GM18502 (cell line): ENCODE measurements at regions not wholly inside any gene's neighbourhood (a gene's known extent, or its start where the extent isn't known, plus 50 kb on each side); places are given as distances from the start of the nearest gene placed in this dataset.

Experiments
- ATAC-seq: cut with Tn5 transposase; IDR thresholded peaks from one replicate; pipeline ENCODE4 v1.9.1; 2021; ENCODE audit warnings: mild to moderate bottlenecking; ENCODE audit not compliant: unreplicated experiment, poor library complexity

DNA sequence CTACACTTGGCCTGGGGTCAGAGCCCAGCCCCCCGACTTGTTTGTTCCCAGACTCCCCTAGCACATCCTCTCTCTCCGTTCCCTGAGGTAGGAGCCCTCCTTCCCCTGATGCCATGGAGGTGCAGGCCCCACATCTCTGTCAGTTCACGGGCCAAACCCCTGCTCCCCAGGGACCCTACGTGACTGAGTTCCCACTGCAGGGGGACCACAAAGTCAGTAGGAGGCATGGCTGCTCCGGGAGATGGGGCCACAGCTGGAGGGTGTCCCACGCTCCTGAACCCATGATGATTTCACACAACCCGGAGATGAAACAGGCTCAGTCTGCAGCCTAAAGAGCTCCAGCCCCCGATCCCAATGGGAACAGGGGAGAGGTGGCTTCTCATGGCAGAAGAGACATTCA, 272.2 kb downstream of the NPHP4 start:
- ATAC-seq = no peak

DNA sequence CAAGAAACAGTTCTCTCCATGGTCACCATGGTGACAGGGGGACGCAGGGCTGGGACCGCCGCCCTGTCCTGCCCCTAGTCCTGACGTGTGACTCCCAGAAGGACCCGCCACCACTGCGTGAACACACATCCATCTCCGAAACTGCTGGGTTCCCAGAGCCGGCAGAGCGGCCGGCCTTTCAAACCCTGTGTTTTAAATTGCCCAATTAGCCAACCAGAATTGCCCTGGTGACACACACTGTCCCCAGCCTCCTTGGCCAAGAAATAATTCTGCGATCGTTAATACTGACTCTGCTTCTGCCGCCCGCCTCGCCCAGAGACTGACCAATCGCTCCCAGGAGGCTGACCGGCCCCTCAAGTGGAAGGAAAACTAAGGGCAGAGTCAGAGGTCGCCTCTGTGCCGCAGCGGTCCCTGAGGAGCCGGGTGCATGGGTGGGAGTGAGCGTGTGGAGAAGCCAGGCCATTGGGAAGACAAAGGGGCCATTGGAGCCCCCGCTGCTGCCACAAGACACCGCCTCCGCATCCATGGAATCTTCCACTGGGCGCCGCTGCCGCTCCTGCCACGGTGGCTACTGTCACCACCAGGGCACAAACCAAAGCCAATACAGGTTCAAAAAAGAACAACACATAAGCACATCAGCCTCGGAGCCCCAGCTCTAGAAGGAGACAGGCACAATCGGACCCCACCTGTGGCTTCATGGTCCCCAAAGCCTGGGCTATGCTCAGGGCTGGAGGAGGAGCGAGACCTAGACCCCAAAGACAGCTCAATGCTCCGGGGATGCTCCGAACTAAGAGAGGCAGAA, 273.2 kb downstream of the NPHP4 start:
- no peak for ATAC-seq

- ATAC-seq = no peak
These were observed 275.1 kb downstream of the NPHP4 start for GRCh38 chr1:5717031-5717682.

- no peak for ATAC-seq
These were observed 276.1 kb downstream of the NPHP4 start for GRCh38 chr1:5716126-5716525.

DNA sequence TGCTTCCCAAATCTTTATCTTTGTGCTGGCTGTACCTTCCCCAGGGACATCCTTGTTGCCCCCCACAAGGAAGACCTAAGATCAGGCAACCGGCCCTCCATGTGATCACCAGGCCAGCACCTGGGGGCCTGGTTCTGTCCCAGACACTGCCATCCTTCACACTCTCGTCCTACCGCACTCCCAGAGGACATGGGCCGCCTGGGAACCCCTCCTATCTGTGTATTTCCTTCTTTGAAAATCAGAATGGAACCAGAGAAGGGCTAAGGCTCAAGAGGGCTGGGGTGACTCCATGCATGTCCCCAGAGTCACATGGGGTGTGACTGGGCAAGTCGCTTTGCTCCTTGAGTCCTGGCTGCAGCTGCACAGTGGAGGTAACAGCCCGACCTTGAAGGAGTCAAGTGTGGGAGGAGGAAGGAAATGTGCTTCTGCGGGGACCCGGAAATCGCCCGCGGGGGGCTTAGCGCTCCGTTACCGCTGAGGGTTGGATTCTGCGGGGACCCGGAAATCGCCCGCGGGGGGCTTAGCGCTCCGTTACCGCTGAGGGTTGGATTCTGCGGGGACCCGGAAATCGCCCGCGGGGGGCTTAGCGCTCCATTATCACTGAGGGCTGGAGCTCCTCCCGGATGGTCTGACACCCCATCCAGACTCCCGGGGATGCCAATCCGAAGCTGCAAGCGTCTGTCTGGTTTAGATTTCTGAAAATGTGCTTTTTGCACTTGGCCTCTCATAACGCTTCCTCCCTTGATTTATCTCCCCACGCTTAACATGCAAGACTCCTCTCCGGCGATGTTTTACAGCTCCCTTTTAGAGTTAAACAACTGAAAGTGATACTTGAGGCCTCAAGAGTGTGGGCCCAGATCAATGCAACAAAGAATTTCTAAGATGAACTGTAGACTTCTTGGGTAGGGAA, 278.9 kb downstream of the NPHP4 start:
- no peak for ATAC-seq

DNA sequence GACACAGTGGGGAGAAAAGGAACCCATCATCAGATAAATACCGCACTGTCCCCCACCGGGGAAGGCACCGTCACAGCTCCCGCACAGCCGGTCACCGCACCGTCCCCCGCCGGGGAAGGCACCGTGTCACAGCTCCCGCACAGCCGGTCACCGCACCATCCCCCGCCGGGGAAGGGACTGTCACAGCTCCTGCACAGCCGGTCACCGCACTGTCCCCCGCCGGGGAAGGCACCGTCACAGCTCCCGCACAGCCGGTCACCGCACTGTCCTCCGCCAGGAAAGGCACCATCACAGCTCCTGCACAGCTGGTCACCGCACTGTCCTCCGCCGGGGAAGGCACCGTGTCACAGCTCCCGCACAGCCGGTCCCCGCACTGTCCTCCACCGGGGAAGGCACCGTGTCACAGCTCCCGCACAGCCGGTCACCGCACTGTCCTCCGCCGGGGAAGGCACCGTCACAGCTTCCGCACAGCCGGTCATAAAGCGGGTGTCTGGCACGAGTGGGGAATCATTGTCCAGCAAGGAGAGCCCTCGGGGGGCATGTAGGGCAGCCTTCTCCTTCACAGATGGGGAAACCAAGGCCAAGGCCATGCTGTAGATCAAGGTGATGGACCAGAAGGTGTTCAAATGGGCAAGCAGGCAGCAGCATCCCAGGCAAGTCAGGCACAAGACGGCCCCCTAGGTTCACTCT, 280.1 kb downstream of the NPHP4 start:
- ATAC-seq = no peak

GRCh38 chr1:5711079-5711478, 281.1 kb downstream of the NPHP4 start:
- no peak for ATAC-seq

- no peak for ATAC-seq
These were observed 282.2 kb downstream of the NPHP4 start for GRCh38 chr1:5709976-5710375.

DNA sequence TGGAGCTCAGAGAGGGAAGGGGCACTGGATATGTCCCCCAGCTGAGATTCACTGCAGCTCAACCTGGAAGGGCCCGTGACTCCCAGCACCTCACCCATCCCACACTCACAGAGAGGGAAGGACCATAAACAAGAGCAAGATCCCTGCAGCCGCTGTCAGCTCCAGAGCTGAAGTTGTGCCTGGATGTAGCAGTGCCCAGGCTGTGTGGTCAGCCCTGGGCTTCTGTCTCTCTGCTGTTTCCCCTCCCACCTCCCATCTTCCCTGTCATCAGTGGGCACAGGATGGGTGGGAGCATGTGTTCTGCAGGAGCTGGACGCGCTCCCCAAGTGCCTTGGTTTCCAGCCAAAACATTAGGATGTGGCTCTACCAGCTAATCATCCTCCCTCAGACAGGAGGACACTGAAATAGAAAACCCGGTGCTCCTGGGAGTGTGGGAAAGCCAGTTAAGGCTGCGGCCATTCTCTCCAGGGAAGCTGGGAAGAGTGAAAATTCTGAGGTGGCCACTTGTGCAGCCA, 282.7 kb downstream of the NPHP4 start:
- no peak for ATAC-seq

DNA sequence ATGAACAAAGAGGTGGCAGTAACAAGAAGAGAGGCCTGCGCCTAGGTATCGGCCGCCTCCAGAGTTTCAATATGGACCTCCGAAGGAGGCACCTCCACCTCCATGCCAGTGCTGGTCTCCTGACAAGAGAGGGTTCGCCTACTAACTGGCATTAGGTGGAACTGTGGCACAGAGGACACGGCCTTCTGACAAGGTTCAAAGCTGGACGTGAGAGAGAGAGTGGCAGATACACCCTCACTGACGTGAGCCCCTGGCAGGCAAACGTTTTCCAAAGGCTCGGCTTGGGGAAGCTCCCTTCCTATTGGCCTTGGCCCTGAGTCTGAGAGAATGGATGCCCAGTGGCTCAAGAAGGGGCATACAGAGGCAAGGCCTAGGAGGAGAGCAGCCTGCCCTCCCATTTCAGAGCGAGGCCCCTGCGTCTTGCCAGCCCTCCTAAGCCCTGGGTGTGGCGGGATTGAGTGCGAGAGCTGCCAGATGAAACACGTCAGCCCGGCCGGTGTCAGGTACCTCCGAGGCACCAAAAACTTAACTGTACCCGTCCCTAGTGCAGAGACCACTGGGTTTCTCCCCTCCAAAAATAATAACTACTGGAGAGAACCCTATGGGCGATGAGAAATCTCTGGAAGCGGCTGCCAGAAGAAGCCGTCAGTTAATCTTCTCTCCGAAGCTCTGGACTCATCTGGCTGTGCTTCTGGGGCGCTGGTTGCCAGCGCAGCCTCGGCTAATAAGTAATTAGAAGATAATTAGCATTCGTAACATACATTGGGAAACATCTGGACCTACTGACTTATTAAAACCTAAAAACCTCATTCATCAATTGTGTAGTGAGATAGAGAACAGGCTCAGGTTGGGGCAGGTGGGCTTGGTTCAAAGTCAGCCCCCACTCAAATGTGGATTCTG, 283.6 kb downstream of the NPHP4 start:
- no peak for ATAC-seq

DNA sequence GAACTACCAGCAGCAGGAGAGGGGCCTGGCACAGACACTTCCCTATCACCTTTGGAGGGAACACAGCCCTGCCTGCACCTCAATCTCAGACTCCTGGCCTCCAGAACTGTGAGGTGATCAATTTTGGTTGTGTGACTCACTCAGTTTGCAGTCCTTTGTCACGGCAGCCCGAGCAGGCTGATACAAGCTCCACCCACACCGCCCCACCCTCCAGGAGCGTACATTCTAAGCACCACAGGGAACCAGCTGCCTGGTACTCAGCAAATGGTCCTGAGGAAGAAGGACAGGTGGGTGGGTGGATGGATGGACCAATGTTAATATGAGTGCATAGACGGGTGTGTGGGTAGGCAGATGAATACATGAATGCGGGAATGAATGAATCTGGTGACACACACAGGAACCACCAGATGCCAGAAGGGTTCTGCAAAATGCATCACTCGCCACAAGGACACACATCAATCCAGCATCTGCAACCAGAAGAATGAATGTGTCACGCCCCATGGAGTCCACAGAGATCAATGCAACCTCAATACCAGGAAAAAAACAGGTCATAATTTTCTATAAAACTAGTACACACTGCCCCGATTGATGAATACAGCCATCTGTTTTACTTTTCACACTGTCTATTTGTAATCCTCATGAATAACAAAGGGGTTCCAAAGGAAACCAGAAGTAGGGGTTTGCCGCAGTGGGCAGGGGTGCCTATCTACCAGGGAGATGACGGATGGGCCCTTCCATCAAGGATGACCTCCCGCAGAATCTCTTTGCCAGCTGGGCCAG, 284.5 kb downstream of the NPHP4 start:
- no peak for ATAC-seq

GRCh38 chr1:5706239-5706638, 286.0 kb downstream of the NPHP4 start:
- ATAC-seq = no peak

DNA sequence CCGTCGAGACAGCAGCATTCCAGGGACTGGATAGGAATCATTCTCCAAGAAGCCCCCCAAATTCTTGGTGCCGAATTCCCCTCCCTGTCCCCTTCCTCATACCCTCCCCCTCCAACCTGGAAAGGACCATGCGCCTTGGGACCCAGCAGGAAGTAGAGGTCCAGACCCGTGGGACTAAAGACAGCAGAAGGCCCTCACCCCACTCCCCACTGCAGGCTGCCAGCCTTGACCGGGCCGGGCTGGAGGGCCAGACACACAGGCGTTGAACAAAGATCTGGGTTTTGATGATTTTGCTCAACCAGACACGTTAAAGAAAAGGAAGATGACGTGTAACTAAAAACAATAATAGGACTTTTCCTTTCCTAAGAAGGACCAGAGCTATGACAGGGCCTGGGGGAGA, 286.5 kb downstream of the NPHP4 start:
- no peak for ATAC-seq

- ATAC-seq = no peak
These were observed 287.4 kb downstream of the NPHP4 start for GRCh38 chr1:5704561-5705514.

- no peak for ATAC-seq
These were observed 290.6 kb downstream of the NPHP4 start for GRCh38 chr1:5701642-5702041.

DNA sequence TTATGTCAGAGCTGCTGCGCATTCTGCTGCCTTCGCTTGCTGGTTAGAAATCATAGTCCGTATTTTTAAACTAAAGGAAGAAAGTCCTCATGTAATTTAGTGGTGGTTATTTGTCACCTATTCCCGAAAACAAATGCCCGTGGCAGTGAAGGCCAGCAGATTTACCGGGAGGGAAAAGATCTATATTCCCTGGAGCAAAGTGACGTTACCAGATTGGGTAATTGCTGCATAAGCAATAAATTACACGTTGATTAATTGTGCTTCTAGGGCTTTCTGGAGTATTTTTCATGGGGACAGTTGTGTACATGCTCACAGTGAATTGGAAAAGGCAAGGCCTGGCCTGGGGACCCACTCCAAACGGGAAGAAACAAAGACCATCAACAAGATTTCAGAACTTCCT, 298.7 kb downstream of the NPHP4 start:
- no peak for ATAC-seq

DNA sequence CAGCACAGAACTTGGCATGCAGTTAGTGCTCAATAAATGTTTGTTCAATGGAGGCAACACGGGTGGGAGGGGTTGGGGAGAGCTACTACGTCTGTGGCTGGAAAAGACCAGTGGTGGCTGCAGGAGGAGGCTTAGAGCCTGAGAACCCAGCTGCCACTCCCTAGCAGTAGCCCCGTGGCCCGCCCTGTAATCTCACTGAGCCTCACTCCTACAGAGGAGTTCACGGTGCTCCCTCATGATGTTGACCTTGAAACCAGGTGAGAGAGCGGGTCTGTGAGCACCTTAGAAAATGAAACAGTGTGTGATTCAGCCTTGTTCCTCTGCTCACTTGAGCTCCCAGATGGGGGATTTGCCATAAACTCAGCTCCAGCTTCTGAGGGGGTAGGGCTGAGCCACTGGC, 299.6 kb downstream of the NPHP4 start:
- no peak for ATAC-seq
